RPMI8226 (cell line): ENCODE measurements at regions not wholly inside any gene's neighbourhood (a gene's known extent, or its start where the extent isn't known, plus 50 kb on each side); places are given as distances from the start of the nearest gene placed in this dataset.
"Not testable (repeated sequence)": the region's sequence is repeated elsewhere in the genome, so short reads cannot be mapped to it uniquely, and the experiment has no call there.

Experiments
- DNase-seq: peaks from one replicate; pipeline ENCODE4 v3.0.0-alpha.2; 2015

GRCh38 chr2:100744184-100744583, 75.8 kb upstream of the NPAS2 start:
- no peak for DNase-seq

- no peak for DNase-seq
These were observed 75.3 kb upstream of the NPAS2 start for GRCh38 chr2:100744589-100744988.

GRCh38 chr2:100745604-100746003, 74.3 kb upstream of the NPAS2 start:
- DNase-seq = no peak

GRCh38 chr2:100747551-100747950, 72.4 kb upstream of the NPAS2 start:
- no peak for DNase-seq

- no peak for DNase-seq
These were observed 71.8 kb upstream of the NPAS2 start for GRCh38 chr2:100747996-100748615.

- no peak for DNase-seq
These were observed 71.3 kb upstream of the NPAS2 start for GRCh38 chr2:100748673-100749072.

- DNase-seq = no peak
These were observed 70.0 kb upstream of the NPAS2 start for GRCh38 chr2:100749771-100750542.

GRCh38 chr2:100751871-100752625, 67.9 kb upstream of the NPAS2 start:
- not testable (repeated sequence) for DNase-seq

GRCh38 chr2:100752628-100753333, 67.2 kb upstream of the NPAS2 start:
- DNase-seq = no peak

GRCh38 chr2:100753444-100753843, 66.5 kb upstream of the NPAS2 start:
- DNase-seq = no peak

GRCh38 chr2:100753881-100754280, 66.1 kb upstream of the NPAS2 start:
- no peak for DNase-seq

- DNase-seq = no peak
These were observed 65.0 kb upstream of the NPAS2 start for GRCh38 chr2:100754951-100755350.

GRCh38 chr2:100755441-100755840, 64.5 kb upstream of the NPAS2 start:
- DNase-seq = no peak

GRCh38 chr2:100756704-100757103, 63.2 kb upstream of the NPAS2 start:
- DNase-seq = no peak

- DNase-seq = no peak
These were observed 62.1 kb upstream of the NPAS2 start for GRCh38 chr2:100757621-100758394.

GRCh38 chr2:100759901-100760300, 60.0 kb upstream of the NPAS2 start:
- DNase-seq = no peak

GRCh38 chr2:100761365-100761764, 58.6 kb upstream of the NPAS2 start:
- DNase-seq = no peak

- no peak for DNase-seq
These were observed 55.5 kb upstream of the NPAS2 start for GRCh38 chr2:100764430-100764829.

GRCh38 chr2:100765481-100765880, 54.5 kb upstream of the NPAS2 start:
- DNase-seq = no peak

- DNase-seq = no peak
These were observed 53.7 kb upstream of the NPAS2 start for GRCh38 chr2:100766256-100766655.

GRCh38 chr2:100766806-100767205, 53.1 kb upstream of the NPAS2 start:
- no peak for DNase-seq

- DNase-seq = no peak
These were observed 52.7 kb upstream of the NPAS2 start for GRCh38 chr2:100767224-100767653.
